ENCODE measurements at regions not wholly inside any gene's neighbourhood (a gene's known extent, or its start where the extent isn't known, plus 50 kb on each side); places are given as distances from the start of the nearest gene placed in this dataset.

GRCh38 chr15:91632981-91633380, 220.5 kb upstream of the SLCO3A1 start:
- TF ChIP-seq CTCF (IDR thresholded peaks at IDR 0.05; ENCODE audit: insufficient read depth, missing control alignments): no peak
- DNase-seq (ENCODE audit: insufficient read length, low spot score): no peak
- no peak for FAIRE-seq

- no peak for TF ChIP-seq CTCF (IDR thresholded peaks at IDR 0.05; ENCODE audit: insufficient read depth, missing control alignments)
- no peak for FAIRE-seq
- DNase-seq (ENCODE audit: insufficient read length, low spot score): no peak
Measured at GRCh38 chr15:91634179-91634578, 219.3 kb upstream of the SLCO3A1 start.

GRCh38 chr15:91635080-91635479, 218.4 kb upstream of the SLCO3A1 start:
- FAIRE-seq: no peak
- no peak for DNase-seq (ENCODE audit: insufficient read length, low spot score)
- TF ChIP-seq CTCF (IDR thresholded peaks at IDR 0.05; ENCODE audit: insufficient read depth, missing control alignments): no peak

GRCh38 chr15:91635641-91636040, 217.9 kb upstream of the SLCO3A1 start:
- FAIRE-seq: no peak
- TF ChIP-seq CTCF (IDR thresholded peaks at IDR 0.05; ENCODE audit: insufficient read depth, missing control alignments): no peak
- no peak for DNase-seq (ENCODE audit: insufficient read length, low spot score)

GRCh38 chr15:91649016-91649415, 204.5 kb upstream of the SLCO3A1 start:
- DNase-seq (ENCODE audit: insufficient read length, low spot score) (no peak), FAIRE-seq (no peak)
- no peak for TF ChIP-seq CTCF (IDR thresholded peaks at IDR 0.05; ENCODE audit: insufficient read depth, missing control alignments)

- DNase-seq (ENCODE audit: insufficient read length, low spot score) (no peak), FAIRE-seq (no peak)
- TF ChIP-seq CTCF (IDR thresholded peaks at IDR 0.05; ENCODE audit: insufficient read depth, missing control alignments): no peak
Measured at GRCh38 chr15:91649831-91650321, 203.6 kb upstream of the SLCO3A1 start.

GRCh38 chr15:91651251-91651650, 202.3 kb upstream of the SLCO3A1 start:
- no peak for DNase-seq (ENCODE audit: insufficient read length, low spot score)
- no peak for TF ChIP-seq CTCF (IDR thresholded peaks at IDR 0.05; ENCODE audit: insufficient read depth, missing control alignments)
- FAIRE-seq: no peak

Data from D721Med (cell line).